ENCODE measurements at regions not wholly inside any gene's neighbourhood (a gene's known extent, or its start where the extent isn't known, plus 50 kb on each side); places are given as distances from the start of the nearest gene placed in this dataset.
"Not testable (repeated sequence)": the region's sequence is repeated elsewhere in the genome, so short reads cannot be mapped to it uniquely, and the experiment has no call there.

- DNase-seq (ENCODE audit: low spot score) = no peak
Observed at GRCh38 chr10:64011912-64012714, 490.9 kb downstream of the REEP3 start.

GRCh38 chr10:64014281-64014680 is 493.1 kb downstream of the REEP3 start:
- DNase-seq (ENCODE audit: low spot score) = no peak

DNA sequence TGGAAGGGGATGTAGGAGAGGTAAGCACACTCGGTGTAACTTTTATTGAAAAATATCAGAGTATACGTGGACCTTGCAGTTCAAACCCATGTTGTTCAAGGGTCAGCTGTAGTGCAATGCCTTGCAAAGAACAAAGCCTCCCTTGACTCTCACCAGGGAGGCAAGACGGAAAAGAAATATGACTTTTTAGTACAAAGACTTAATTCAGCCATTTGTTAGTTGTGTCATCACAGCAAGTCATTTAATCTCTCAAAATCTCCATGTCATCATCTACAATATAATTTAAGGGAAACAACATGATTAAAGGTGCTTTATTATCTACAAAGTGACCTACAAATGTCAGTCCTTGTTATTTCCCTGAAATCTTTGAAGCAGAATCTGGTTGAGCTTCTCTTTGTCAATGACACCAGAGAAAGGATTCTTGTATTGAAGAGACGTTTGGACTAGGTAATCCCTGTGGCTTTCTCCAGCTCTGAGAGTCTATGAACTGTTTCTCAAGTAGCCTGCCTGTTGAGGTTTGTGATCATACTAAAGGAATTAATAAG is 502.8 kb downstream of the REEP3 start:
- DNase-seq (ENCODE audit: low spot score) = no peak

- no peak for DNase-seq (ENCODE audit: low spot score)
Observed at GRCh38 chr10:64033711-64034110, 512.5 kb downstream of the REEP3 start.

DNA sequence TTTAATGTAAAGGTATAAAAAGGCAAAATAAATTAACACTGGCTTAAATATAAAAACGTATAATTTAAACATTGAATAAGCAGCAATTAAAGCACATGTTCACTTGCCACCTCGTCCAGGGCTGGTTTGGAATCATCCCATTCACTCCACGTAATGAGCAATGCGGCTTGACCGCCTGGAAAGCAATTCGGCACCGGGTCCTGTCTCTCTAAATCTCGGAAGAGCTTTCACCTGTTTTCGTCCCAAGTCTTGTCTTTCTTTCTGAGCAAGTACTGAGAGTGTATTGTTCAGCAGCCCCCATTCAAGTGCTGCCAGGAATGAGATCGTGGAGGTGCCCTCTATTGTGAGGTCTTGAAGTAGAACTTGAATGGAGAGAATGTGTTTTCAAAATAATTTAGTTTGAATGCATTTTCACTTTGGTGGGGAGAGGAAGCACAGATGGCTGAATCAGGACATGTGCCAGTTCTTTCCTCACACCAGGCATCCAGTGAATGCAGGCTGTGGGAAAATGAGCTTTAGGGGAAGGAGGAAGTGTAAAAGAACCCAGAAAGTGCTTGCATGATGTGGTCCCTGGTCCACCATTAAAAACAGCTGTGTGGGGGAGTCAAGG is 515.2 kb downstream of the REEP3 start:
- no peak for DNase-seq (ENCODE audit: low spot score)

- no peak for DNase-seq (ENCODE audit: low spot score)
Observed at GRCh38 chr10:64037071-64037661, 516.0 kb downstream of the REEP3 start.

DNA sequence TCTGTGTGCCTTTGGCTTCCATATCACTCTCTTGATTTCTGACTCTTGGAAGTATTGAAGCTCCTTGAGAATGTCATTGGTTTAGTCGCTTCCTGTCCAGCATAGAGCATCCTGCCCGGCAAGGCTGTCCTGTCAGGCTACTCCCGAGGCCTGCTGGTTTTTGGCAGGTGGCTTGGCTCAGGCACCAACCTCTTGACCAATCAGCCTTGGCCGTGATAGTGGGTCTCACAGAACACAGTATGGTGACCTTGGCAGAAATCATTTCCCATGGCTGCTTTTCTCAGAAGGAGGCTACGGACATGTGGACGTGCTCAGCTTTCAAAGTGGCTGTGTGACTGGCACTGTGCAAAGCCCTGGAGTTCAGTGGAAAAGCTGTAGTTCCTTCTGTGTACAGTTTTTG is 516.9 kb downstream of the REEP3 start:
- DNase-seq (ENCODE audit: low spot score) = no peak

- no peak for DNase-seq (ENCODE audit: low spot score)
Observed at GRCh38 chr10:64039198-64039597, 518.0 kb downstream of the REEP3 start.

DNA sequence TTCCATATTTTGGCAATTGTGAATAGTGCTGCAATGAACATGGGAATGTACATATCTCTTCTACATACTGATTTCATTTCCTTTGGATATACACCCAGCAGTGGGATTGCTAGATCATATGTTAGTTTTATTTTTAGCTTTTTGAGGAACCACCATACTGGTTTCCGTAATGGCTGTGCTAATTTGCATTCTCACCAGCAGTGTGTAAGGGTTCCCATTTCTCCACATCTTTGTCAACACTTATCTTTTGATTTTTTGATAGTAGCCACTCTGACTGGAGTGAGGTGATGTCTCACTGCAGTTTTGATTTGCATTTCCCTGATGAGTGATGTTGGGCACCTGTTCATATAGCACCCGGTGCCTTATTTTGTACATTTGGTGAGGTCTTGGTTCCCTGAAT is 519.6 kb downstream of the REEP3 start:
- DNase-seq (ENCODE audit: low spot score) = no peak

GRCh38 chr10:64041185-64041988 is 520.2 kb downstream of the REEP3 start:
- DNase-seq (ENCODE audit: low spot score) = peak; percentile 83

DNA sequence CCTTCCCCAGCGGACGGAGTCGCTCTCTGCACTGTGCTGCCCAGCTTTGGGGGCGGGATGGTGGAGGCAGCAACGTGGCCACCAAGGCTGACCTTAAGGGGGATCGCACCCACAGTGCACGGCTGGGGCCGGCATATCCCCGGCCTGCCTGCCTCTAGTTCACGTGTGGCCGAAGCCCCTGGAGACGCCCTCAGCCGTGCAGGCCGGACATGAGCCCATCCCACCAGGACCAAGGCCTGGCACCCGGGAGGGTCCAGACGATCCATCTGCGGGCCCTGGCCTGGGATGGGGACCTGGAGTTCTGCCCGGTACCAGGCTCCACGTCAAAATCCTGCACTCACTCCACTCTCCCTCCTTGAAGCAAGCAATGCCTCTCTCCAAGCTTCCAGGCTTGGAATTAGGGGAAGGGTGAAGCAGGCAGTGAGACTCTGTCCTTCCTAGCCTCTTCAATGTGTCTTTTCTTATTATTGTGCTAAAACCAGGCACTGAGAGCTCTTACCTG is 520.8 kb downstream of the REEP3 start:
- DNase-seq (ENCODE audit: low spot score) = no peak

DNA sequence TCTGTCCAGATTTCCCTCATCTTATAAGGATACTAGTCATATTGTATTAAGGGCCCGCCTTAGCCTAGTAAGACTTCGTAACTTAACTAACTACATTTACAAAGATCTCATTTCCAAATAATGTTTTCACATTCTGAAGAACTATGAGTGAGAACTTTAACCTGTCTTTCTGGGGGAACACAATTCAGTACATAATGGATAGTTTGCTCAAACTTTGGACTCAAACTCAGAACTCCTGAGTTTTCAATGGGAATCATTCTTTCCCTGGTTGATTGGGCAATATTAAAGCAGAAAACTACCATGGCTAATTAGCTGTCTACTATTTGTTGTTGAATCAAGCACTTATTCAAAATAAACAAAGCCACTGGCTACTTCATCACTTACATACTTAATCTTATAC is 522.9 kb downstream of the REEP3 start:
- DNase-seq (ENCODE audit: low spot score) = no peak

GRCh38 chr10:64044957-64045632 is 523.9 kb downstream of the REEP3 start:
- DNase-seq (ENCODE audit: low spot score) = not testable (repeated sequence)

GRCh38 chr10:64054392-64054791 is 533.2 kb downstream of the REEP3 start:
- no peak for DNase-seq (ENCODE audit: low spot score)

DNA sequence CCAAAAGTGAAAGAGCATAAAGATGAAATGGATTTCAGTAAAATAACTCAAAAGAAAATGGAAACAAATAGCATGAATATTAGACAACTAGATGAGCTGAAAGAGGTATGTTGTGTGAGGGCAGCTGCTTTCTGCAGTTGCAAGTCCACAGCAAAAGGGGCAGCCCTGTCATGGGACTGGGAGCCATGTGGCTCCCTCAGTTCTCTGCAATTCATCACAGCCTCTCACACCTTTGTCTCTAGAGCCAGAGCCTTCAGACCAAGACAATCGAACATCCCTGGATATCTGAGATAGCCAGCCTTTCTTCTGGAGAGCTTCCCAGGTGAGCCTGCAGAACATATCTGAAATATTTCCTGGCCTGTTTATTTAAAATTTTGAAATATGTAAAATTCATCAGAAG is 538.7 kb downstream of the REEP3 start:
- no peak for DNase-seq (ENCODE audit: low spot score)

GRCh38 chr10:64060389-64060788 is 539.2 kb downstream of the REEP3 start:
- no peak for DNase-seq (ENCODE audit: low spot score)

DNA sequence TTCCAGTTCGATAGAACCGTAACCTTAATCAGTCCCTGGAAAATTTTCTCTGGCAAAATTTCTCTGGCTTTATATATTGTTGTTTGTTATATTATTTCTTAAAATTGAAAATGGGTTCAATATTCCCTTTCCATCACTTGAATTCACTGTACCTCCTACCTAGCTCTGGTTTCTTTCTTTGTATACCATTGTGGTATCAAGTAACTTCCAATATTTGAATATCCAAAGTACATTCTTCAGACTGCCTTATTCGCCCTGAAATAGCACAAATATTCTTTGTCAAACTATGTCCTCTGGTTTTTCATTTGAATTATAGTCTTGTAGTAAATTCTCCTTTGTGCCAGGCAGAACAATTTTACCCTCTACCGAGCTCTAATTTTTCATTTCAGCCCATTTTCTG is 541.6 kb downstream of the REEP3 start:
- DNase-seq (ENCODE audit: low spot score) = no peak

DNA sequence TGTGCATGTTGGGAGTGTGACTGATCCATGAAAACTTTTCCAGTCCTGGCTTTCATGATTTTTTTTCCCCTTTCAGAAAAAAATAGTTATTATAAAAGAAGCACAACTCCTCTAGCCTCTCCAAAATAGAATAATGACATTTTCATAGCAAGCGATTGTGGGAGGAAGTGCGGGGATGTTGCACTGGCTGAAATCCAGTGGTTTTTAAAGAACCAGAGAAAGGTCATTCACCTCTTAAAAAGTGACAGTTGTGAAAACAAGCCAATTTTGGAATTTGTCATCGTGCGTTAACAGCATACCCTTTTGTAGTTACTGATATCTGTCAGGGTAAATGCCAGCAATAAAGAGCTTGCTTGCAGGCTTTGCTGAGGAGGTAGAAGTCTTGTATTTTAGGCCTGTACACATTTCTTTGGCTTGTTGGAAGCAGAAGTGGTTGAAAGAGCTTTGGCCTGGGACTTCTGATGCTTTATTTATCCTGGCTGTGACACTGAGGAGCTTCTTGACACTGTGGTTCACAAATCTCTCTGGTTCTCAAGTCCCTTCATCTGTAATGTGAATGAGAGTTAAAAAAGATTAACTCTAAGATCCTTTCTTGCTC is 545.9 kb downstream of the REEP3 start:
- no peak for DNase-seq (ENCODE audit: low spot score)

- no peak for DNase-seq (ENCODE audit: low spot score)
Observed at GRCh38 chr10:64067859-64068258, 546.7 kb downstream of the REEP3 start.

DNA sequence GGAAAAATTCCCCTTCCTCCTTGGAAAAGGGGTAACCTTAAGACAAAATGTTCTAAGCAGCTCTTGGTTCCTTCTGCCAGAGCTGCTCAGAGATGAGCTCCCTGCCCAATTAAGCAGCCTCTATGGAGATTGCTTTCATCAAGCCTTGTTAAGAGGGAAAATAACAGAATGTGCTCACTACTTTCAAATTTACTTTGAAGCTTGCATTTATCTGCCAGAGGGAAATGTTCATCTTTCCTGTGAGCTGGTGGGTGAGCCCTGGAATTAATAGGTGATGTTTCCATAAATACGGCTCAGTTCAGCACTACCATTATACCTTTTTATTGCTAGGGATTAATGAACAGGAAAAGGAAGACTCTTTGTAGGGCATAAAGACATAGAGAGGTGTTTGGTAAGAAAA is 549.0 kb downstream of the REEP3 start:
- DNase-seq (ENCODE audit: low spot score) = no peak

DNA sequence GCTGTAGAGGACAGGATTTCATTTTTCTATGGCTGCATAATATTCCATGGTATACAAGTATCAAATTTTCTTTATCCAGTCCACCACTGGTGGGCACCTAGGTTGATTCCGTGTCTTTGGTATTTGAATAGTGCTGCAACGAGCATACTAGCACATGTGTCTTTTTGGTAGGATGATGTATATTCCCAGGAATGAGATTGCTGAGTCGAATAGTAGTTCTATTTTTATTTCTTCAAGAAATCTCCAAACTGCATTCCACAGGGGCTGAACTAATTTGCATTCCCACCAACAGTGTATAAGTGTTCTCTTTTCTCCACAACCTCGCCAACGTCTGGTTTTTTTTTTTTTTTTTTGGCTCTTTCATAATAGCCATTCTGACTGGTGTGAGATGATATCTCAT is 550.0 kb downstream of the REEP3 start:
- no peak for DNase-seq (ENCODE audit: low spot score)
